ENCODE measurements at regions not wholly inside any gene's neighbourhood (a gene's known extent, or its start where the extent isn't known, plus 50 kb on each side); places are given as distances from the start of the nearest gene placed in this dataset.

GRCh38 chr13:65966991-65967451 is 1263.1 kb downstream of the PCDH9 start:
- TF ChIP-seq ZNF274 (IDR thresholded peaks at IDR 0.05; ENCODE audit: low read depth, low read length) (no peak), SRF (IDR thresholded peaks at IDR 0.05; ENCODE audit: low read depth) (no peak), EZH2 (IDR thresholded peaks at IDR 0.05) (no peak), ATF3 (IDR thresholded peaks at IDR 0.05) (no peak)

Data from HCT116 (cell line).